Vagina (tissue), 2 donors: ENCODE measurements at regions not wholly inside any gene's neighbourhood (a gene's known extent, or its start where the extent isn't known, plus 50 kb on each side); places are given as distances from the start of the nearest gene placed in this dataset.

ENCODE experiments used
- DNase-seq, 2 donors: peaks; one replicate each; pipeline ENCODE4 v3.0.0-alpha.2; 2017; ENCODE audit errors: extremely low spot score in 2 of 2
- H3K27ac ChIP-seq: fragments of 200-600 bp; sonication (generic); one replicate; pipeline ENCODE4 v1.5.1; 2019
- H3K27me3 ChIP-seq: fragments of 200-600 bp; sonication (generic); one replicate; pipeline ENCODE4 v1.5.1; 2019
- H3K36me3 ChIP-seq, 2 donors: fragments of 200-600 bp; sonication (generic); one replicate each; pipeline ENCODE4 v1.5.1; 2017 to 2019
- H3K4me1 ChIP-seq: fragments of 200-600 bp; sonication (generic); one replicate; pipeline ENCODE4 v1.5.1; 2019
- H3K4me3 ChIP-seq, 2 donors: fragments of 200-600 bp; sonication (generic); 1 replicate in 1 of 2; 2 replicates in 1 of 2; pipeline ENCODE4 v1.5.1; 2016 to 2019
- H3K9me3 ChIP-seq: fragments of 200-600 bp; sonication (generic); one replicate; pipeline ENCODE4 v1.5.1; 2019
- POLR2A ChIP-seq, 2 donors: fragments of 450-650 bp; IDR thresholded peaks; one replicate each; pipeline ENCODE4 v1.6.1; 2017; ENCODE audit warnings: antibody characterized with exemption in 2 of 2, mild to moderate bottlenecking in 2 of 2, moderate library complexity in 2 of 2
- POLR2AphosphoS5 ChIP-seq, 2 donors: sonication (generic); formaldehyde crosslinking; IDR thresholded peaks; one replicate each; pipeline ENCODE4 v1.9.0; 2017; ENCODE audit warnings: antibody characterized with exemption in 2 of 2, mild to moderate bottlenecking in 2 of 2, low read depth in 1 of 2; ENCODE audit not compliant: insufficient read depth in 1 of 2
- intact Hi-C: fragments of 100-400 bp; cut with DNase I; formaldehyde crosslinking; loops from one replicate; pipeline ENCODE4 v1.15.1; 2023
- TF ChIP-seq, protein P1 (sequence below), 3 experiments: fragments of 450-650 bp in 2 of 3; fragments of 200-600 bp in 1 of 3; sonication (generic) in 1 of 3; IDR thresholded peaks; one replicate each; pipeline ENCODE4 v1.5.1; 2017 to 2019; ENCODE audit warnings: antibody characterized with exemption in 3 of 3, mild to moderate bottlenecking in 2 of 3, moderate library complexity in 2 of 3

DNA sequence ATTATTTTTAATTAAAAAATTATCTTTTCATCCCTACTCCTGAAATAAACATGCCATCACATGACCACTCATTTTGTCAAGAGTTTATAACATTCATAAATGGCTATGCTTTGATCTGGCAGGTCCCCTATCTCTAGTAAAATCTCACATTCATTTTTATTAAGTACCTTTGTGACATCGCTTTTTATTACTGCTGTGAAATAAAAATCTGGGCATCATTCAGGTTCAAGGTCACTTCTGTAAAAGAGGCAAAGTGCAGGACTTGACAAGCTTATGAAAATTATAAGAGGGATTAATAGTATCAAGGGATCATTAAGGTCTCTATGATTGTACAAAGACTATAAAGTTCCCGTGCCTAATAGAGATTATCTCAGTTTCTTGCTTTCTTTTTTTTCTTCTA, 416.8 kb upstream of the SEMA3A start:
- TF ChIP-seq POLR2A (IDR thresholded peaks at IDR 0.05) (no peak), POLR2AphosphoS5 (IDR thresholded peaks at IDR 0.05; ENCODE audit: insufficient read depth in 1 of 2, low read depth in 1 of 2) (no peak)
- TF ChIP-seq, protein P1, sequence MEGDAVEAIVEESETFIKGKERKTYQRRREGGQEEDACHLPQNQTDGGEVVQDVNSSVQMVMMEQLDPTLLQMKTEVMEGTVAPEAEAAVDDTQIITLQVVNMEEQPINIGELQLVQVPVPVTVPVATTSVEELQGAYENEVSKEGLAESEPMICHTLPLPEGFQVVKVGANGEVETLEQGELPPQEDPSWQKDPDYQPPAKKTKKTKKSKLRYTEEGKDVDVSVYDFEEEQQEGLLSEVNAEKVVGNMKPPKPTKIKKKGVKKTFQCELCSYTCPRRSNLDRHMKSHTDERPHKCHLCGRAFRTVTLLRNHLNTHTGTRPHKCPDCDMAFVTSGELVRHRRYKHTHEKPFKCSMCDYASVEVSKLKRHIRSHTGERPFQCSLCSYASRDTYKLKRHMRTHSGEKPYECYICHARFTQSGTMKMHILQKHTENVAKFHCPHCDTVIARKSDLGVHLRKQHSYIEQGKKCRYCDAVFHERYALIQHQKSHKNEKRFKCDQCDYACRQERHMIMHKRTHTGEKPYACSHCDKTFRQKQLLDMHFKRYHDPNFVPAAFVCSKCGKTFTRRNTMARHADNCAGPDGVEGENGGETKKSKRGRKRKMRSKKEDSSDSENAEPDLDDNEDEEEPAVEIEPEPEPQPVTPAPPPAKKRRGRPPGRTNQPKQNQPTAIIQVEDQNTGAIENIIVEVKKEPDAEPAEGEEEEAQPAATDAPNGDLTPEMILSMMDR (IDR thresholded peaks at IDR 0.05), result no peak
- no peak overlapping the region for H3K4me3 ChIP-seq
- intact Hi-C loops, result no loop called here
- no peaks in the 10 kb centered on the region for H3K9me3 ChIP-seq
- H3K27ac ChIP-seq, result no peak overlapping the region
- no peaks in the 10 kb centered on the region for H3K36me3 ChIP-seq
- H3K4me1 ChIP-seq, result no peaks in the 10 kb centered on the region
- H3K27me3 ChIP-seq, result no peaks in the 10 kb centered on the region
- DNase-seq, result no peak

DNA sequence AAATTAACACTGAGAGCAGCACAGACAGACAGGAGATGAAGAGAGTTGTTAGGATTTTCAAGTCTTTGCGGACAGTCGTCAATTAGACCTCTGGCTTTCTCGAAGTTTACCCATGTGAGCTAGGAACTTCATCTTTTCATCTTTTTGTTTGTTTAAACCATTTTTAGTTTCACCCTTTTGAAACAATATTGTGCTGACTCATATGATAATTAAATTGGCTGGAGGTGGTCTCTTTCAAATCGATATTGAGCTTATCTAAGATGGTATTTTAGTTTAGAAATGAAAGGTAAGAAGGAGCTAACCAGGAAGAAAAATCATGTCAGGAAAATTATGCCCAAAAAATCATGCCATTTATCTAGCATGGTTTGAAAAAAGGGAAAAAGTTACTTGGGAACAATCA, 415.8 kb upstream of the SEMA3A start:
- DNase-seq, result no peak
- intact Hi-C loops, result no loop called here
- H3K9me3 ChIP-seq, result no peaks in the 10 kb centered on the region
- H3K4me1 ChIP-seq, result no peaks in the 10 kb centered on the region
- H3K27ac ChIP-seq, result no peak overlapping the region
- H3K36me3 ChIP-seq, result no peaks in the 10 kb centered on the region
- no peak overlapping the region for H3K4me3 ChIP-seq
- TF ChIP-seq, protein P1 (IDR thresholded peaks at IDR 0.05), result no peak
- TF ChIP-seq POLR2A (IDR thresholded peaks at IDR 0.05) (no peak), POLR2AphosphoS5 (IDR thresholded peaks at IDR 0.05; ENCODE audit: insufficient read depth in 1 of 2, low read depth in 1 of 2) (no peak)
- no peaks in the 10 kb centered on the region for H3K27me3 ChIP-seq

DNA sequence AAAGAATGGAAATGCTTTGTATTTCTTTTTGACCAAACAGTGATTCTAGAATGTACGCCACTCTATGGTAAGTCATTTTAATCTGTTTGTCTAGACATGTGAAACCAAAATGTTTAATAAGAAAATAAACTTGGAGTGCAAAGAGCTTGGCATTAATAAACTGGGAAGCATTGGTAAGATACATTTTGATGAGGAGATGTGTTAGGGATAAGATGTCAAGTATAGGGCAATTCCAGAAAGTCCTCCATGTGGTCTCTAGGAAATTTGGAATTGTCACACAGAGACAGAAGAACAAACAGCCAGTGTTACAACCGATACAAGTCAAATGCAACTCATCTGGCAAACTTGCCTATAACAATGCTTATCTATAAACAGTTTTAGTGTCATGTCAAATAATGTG, 410.7 kb upstream of the SEMA3A start:
- H3K4me1 ChIP-seq, result no peaks in the 10 kb centered on the region
- H3K27me3 ChIP-seq, result no peaks in the 10 kb centered on the region
- no peak for DNase-seq
- H3K27ac ChIP-seq, result no peak overlapping the region
- H3K9me3 ChIP-seq, result no peaks in the 10 kb centered on the region
- no peak overlapping the region for H3K4me3 ChIP-seq
- TF ChIP-seq, protein P1 (IDR thresholded peaks at IDR 0.05), result no peak
- TF ChIP-seq POLR2AphosphoS5 (IDR thresholded peaks at IDR 0.05; ENCODE audit: insufficient read depth in 1 of 2, low read depth in 1 of 2) (no peak), POLR2A (IDR thresholded peaks at IDR 0.05) (no peak)
- intact Hi-C loops, result no loop called here
- no peaks in the 10 kb centered on the region for H3K36me3 ChIP-seq

DNA sequence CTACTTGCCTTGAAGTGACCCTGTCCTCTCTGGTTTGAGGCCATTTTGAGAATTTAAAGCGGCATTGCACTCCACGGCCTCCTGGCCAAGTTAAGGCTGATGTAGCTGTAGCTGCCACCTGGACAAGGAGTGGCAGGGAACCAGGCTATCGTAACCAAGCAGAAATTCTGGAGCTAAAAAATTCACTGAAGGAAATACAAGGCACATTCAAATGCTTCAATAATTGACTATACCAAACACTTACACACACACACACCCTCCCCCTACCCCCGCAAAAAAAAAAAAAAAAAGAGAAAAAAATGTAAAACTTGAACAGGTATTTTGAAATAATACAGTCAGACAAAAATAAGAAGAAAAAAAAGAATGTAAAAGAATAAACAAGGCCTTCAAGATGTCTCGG, 409.0 kb upstream of the SEMA3A start:
- Histone ChIP-seq H3K9me3 (no peaks in the 10 kb centered on the region), H3K4me3 (no peak overlapping the region), H3K4me1 (no peaks in the 10 kb centered on the region), H3K27me3 (no peaks in the 10 kb centered on the region), H3K36me3 (no peaks in the 10 kb centered on the region), H3K27ac (no peak overlapping the region)
- TF ChIP-seq POLR2AphosphoS5 (IDR thresholded peaks at IDR 0.05; ENCODE audit: insufficient read depth in 1 of 2, low read depth in 1 of 2) (no peak), POLR2A (IDR thresholded peaks at IDR 0.05) (no peak)
- TF ChIP-seq, protein P1 (IDR thresholded peaks at IDR 0.05), result no peak
- no peak for DNase-seq
- intact Hi-C loops, result no loop called here

DNA sequence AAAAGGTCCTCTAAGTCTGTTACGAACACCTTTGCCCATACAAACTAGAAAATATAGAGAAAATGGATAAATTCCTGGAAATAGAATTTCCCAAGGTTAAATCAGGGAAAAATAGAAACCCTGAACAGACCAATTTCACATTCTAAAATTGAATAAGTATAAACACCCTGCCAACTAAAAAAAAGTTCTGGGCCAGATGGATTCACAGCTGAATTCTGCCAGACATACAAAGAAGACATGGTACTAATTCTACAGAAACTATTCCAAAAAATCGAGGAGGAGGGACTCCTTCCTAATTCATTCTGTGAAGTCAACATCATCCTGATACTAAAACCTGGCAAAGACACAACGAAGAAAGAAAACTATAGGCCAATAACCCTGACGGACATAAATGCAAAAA, 400.4 kb upstream of the SEMA3A start:
- Histone ChIP-seq H3K36me3 (no peaks in the 10 kb centered on the region), H3K27ac (no peak overlapping the region), H3K9me3 (no peaks in the 10 kb centered on the region), H3K4me1 (no peaks in the 10 kb centered on the region), H3K27me3 (no peaks in the 10 kb centered on the region), H3K4me3 (no peak overlapping the region)
- intact Hi-C loops, result no loop called here
- DNase-seq, result no peak
- TF ChIP-seq POLR2AphosphoS5 (IDR thresholded peaks at IDR 0.05; ENCODE audit: insufficient read depth in 1 of 2, low read depth in 1 of 2), result no peak
- TF ChIP-seq, protein P1 (IDR thresholded peaks at IDR 0.05), result no peak
- TF ChIP-seq POLR2A (IDR thresholded peaks at IDR 0.05), result no peak
